Daoy (cell line): ENCODE measurements at regions not wholly inside any gene's neighbourhood (a gene's known extent, or its start where the extent isn't known, plus 50 kb on each side); places are given as distances from the start of the nearest gene placed in this dataset.

Source experiments
- DNase-seq: peaks from one replicate; pipeline ENCODE4 v3.0.0-alpha.2; 2015; ENCODE audit warnings: low read depth

DNA sequence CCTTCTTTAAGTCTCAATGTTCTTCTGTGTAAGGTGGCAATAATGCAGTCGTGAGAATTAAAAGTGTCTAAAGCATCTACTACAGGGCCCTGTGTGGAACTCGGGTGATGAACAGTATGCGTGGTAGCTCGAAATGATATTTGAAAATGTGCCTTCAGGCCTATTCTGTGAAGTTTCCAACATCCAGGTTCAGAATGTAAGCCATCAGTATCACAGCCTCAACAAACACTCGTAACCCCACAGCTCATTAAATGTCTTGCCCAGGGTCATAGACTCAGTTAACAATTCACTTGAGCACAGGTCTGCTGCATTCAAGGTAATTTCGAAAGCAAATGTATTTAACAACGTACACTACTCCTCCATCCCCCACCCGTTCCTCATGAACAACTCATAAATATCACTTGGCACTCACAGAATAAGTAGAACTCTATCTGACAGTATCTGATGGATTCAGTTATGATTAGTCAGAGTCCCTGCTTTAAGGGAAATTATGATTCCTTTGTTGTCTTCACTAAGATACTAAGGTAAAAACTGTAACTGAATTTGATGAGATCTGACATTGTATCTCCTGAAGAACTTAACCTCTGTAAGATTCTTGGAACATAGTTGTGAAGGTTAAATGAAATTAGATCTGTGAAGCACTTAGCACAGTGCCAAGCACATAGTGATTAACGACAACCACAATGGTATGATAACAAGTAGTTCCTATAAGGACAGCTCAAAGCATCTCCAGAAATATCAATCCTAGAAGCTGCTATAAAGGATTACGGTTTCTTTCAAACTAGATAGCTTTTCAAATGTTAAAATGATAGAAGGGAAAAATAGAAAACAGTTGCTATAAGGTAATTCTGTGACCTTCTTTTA, 642.3 kb downstream of the TBL1XR1 start:
- no peak for DNase-seq

DNA sequence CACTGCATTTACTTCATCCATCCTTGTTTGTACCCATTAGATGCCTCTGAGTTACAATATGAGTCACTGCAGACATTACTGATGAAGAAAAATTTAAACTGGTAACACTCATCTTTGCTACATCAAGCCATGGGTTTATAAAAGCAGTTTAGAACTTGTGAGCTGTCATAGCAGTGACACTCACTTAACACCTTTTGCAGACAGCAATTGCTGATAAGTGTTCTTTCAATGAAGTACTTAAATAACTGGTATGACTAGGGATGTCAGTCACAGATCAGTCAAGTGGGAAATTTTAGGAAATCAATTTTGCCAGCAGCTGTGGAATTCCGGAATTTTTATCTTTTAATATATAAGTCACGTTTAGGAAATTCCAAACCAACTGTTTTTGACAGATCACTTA, 643.0 kb downstream of the TBL1XR1 start:
- no peak for DNase-seq

DNA sequence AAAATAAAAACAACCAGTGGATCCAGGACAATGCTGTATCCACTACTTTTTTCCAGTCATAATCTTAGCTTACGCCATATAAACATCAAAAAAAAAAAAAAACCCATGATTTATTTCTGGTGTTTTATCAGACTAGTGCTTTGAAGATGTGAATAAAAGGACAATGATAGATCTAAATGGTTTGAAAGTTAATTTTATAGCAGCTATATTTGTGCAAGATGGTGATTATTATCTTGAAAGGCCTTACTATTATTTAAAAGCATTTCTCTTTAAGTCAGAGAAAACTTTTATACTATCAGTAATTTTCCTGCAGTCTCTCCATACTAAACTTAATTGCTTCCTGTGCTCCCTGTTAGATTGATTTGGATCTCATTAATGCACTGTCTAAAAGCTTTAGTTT, 670.3 kb downstream of the TBL1XR1 start:
- no peak for DNase-seq

DNA sequence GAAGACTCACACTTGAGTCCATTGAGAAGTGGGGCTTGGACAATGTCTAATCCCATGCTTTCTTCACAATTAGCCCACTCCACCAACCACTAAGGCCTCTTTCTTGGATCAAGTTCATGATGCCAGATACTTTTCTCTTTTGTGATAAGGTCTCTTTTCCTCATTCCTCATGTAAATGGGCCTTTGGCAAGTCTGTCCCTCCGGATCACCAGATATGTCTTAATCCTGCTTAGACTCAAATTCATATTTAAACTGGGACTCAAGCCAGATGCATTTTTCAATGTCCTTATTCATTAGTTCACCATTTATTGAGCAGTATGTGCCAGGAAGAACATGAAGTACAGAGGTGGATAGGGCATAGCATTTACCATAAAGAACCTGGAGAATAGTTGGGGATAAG, 671.1 kb downstream of the TBL1XR1 start:
- no peak for DNase-seq

DNA sequence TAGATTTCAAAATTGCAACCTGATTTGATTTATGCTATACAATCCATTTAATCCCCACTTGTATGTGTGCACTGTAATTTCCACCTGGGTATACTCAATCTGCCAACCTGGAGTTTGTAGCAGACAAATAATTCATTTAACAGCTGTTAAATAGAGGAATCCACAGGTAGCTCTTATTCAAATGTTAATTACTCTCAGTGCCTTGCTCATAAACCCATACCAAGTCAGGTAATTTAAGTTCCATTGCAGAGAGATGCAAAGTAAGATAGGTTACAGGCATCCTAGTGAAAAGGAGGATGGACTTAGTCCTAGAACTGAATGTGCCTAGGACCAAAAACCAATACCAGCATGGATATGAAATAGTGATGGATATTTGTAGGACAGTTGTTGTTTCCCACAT, 674.2 kb downstream of the TBL1XR1 start:
- DNase-seq: no peak

DNA sequence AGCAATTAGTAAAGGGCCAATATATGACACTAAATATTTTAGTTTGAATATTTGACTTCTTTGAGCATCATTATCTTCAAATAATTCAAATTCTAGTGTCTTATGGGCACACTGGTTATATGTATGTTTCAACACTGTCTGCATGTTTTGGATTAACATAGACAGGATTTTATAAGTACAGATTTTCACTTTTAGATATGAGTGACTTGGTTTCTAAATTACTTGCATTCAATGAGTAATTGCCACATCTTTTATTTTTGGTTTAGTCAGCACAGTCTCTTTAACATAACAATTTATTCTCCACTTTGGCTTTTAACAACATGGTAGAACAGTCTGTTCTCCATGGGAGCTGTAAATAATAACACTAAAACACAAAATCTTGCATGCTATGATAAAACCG, 674.8 kb downstream of the TBL1XR1 start:
- no peak for DNase-seq

DNA sequence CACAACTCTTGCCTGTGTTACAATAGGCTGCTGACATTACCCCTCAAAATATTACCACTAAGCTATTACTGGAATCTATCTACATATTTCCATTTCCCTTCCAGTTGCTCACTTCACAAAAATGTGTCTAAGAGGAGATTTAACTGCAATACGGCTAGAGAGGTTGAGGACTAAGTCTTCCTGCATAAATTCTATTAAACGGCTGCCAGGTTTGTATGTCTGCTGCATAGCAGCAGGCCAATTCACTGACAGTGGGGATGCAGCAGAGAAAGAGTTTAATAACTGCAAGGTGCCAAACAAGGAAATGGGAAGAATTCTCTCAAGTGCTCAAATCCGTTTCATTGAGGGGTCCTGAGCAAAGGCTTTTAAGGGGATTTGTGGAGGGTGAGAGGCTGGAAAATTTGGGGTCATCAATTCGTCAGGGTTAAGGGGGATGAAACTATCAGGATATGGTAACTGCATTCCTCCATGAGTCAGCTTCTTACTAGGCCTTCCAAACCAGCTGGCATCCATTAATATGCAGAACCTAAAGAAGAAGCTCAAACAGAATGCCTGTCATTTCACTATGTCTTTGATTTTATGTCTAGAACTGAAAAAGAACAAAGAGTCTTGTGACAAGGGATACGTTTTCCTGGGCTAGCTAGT, 675.6 kb downstream of the TBL1XR1 start:
- DNase-seq: no peak

DNA sequence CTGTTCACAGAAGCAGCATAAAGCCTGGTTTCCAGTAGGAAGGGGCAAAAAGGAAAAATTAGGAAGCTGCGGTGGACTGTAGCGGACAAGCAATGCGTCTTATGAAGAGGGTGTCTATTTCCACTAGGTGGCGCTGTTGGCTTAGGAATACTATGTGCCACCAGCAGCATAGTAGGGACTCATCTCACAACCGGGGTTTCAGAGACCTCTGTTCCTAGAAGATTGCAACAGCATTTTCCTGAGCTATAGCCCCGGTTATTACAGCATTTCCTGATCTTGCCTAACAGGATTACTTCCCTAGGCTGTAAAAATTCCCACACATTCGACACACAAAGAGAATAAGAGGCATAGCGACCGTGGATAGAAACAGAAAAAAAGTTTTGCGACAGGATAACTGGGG, 683.0 kb downstream of the TBL1XR1 start:
- peak; percentile 69 for DNase-seq

DNA sequence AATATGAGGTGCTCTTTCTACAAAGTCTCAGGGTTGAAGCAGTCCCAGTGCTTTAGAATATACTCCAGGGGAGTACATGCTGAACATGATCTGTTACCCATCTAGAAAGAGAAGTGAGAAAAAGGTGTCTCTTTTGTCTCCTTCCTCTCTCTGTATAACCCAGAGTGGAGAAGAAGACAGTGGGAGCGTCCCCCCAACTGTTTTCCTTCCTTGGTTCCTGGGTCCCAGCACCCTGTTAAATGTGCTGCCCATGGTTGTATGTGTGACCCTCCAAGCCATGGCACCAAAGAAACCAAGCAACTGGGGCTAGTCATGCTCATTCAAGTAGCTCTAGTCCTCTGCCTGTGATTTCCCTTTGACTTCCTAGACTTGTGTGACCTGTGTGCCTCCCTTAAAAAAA, 683.7 kb downstream of the TBL1XR1 start:
- no peak for DNase-seq

DNA sequence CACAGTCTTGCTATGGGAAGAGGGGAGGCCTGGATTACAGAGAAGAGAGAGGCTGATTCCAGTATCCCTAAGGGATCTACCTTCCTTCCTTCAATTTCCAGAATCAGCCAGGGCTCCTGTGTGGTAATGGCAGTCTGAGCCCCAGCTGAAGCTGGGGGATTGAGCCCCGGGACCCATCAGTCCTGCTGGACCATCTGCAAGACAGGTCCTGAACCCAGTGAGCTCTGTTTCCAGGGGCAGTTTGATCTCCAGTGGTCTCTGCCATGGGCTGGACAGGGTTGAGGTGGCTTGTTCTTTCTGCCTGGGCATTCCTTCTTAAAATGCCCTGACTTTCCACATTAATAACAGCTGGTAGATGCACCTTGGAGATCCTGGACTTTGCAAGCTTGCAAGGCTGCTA, 685.2 kb downstream of the TBL1XR1 start:
- DNase-seq: no peak

DNA sequence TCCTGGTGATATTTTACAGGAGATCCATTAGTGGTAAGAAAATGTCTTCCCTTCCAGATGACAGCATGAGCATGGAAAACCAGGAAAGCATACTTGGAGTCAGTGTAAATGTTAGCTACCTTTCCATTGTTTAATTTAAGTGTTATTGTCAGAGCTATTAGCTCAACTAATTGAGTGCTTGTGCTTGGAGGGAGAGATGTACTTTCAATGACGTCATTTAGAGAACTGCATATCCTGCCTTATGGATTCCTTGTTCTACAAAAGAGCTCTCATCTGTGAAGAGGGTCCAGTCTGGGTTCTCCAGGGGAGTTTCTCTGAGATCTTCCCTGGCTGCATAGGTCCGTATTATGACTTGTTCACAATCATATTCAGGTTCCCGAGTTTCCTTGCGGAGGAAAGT, 687.2 kb downstream of the TBL1XR1 start:
- DNase-seq: no peak

DNA sequence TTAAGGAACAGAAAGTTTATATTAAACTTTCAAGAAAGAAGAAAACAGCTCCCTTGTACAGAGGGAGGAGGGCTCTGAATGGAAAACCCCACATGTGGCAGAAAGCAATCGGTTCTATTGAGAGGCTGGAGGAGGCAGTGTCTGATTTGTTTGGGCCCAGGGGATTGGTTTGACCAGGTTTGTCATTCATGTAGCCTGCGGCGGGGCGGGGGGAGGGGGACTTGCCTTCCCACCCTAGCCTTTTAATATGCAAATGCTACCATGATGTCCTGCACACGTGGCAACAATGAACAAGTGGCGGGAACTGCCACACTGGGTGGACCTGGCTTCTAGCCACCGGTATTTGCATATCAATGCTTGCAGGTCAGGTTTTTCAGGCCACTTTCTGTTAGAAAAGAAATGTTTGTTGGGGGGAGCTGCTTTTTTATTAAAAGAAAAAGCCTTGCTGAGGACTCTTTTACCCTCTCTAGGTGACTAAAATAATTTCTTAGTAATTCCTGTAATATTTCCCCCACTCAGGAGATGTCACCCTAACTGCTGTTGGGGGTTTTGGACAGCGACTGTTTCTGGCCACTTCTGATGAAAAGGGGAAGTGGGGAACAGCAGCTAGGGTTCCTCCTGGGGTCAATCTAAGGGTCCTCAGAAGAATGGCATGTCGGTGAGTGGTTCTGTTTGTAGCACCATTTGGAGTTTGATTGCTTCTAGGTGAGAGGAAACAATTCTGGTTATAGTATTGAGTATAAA, 691.2 kb downstream of the TBL1XR1 start:
- DNase-seq: no peak

DNA sequence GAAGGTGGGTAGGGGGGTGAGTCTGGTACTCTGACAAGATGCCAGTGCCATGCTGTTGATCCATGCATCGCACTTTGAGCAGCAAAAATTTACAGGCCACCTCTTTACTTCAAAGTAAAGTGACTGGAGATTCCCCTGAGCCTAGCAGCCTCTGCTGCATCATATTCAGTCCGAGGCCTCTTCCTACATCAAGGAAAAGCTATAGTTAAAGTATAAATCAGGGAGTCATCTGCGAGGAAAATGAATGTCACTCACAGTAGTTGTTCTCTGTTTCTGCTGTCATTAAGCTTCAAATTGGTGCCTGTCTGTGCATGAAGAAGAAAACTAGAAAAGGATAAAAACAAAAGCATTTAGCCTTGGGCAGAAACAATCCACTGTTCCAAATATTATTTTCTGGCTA, 706.2 kb downstream of the TBL1XR1 start:
- no peak for DNase-seq

DNA sequence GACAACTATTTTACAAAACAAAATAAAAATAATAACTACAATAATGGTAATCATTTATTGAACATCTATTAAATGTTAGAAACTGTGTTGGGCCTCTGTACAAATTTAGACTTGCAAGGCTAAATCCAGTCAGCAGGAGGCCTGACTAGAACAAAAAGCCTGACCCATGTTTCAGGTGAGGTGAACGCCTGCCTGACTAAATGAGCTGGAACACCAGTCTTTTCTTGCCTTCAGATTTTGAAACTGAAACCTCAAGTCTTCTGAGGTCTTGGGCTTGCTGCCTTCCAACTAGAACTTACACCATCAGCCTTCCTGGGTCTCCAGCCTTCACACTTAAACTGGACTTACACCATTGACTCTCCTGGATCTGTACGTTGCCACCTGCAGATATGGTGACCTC, 706.9 kb downstream of the TBL1XR1 start:
- DNase-seq: no peak

DNA sequence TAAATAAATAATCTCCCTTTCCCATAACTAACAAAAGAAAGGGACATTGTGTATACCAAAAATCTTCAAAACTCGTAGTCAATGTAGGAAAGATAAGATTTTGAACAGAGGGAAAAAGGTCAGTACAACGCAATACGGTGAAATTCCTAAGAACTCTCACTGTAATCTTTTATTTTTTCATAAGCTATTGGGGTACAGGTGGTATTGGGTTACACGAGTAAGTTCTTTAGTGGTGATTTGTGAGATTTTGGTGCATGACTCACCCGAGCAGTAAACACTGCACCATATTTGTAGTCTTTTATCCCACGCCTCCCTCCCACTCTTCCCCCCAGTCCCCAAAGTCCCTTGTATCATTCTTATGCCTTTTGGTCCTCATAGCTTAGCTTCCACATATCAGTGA, 718.0 kb downstream of the TBL1XR1 start:
- DNase-seq: peak; percentile 25

DNA sequence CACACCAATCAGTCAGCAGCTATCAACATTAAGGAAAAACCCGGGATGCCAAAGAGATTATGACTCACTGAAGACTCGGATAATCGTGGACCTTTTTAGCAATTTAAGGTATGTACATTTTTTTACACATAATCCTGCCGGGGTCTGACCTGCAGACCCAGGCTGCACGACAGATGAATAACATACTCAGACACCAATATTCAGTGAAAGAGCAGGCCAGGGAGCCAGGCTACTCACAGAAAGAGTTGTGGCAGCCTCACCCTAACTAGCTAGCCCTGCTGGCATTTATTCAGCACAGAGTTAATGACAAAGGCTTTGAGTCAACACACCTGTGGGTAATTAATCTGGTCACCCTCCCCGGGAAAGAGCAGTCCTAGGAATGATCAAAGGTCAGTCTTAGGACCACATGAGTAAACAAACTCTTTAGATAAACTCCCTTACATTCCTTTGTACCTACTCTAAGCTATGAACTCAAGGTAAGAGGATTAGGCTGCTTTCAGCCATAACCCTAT, 727.5 kb downstream of the TBL1XR1 start:
- DNase-seq: no peak

DNA sequence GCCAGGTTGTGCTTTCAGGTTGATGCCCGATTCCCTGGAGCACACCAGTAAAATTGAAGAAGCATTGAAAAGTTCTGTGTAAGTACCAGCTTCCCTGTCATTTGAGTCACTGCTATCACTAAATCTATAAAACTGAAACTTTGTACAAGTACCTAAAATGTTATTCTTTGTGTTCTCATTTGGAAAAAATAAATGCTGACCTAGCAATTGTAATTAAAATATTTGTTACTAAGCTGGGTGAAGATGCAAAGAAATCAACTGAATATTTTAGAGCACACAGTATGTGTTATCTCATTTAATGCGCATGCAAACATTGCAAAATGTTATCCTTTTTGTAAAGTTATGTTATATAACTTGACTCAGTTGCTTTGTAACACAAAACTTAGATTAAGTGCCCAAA, 733.7 kb downstream of the TBL1XR1 start:
- DNase-seq: no peak

DNA sequence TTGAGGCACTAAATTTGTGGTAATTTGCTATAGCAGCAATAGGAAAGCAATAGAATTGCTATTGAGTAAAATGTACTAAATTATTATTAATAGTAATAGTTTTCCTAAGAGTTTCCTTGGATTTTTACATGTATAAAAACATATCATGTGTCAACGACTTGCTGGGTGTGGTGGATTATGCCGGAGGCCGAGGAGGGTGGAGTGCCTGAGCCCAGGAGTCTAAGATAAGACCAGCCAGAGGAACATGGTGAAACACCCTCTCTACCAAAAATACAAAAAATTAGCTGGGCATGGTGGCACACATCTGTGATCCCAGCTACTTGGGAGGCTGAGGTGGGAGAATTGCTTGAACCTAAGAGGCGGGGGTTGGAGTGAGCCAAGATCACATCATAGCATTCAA, 749.9 kb downstream of the TBL1XR1 start:
- DNase-seq: no peak

DNA sequence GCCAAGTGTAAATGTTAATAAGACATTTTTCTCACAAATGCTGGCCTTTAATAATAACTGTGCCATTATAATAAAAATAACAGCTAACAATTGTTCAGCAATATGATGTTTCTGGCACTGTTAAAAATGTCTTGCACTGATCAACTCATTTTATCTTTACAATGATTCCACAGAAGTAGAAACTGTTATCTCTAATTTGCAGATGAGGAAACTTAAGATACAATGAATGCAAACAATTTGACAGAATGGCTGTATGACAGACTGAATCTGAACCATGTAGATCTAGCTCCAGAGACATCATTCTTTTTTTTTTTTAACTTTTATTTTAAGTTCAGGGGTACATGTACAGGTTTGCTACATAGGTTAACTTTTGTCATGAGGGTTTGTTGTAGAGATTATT, 755.0 kb downstream of the TBL1XR1 start:
- no peak for DNase-seq

DNA sequence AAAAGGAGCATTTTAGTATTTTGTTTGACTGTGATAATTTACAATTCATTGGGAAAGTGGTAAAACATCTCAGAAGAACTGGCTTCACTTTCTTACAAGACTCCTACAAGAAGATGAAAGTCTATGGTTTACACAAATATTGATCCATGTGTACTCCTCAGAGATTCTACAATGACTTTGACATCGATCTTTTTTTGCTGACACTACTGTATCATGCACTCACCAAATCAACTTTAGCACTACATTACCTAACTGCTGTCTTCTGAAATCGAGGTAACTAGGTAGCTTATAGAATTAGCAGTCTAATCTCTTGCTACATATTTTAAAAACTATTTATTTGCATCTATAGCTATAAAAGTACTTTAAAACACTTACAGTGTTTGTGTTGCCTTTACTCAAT, 757.6 kb downstream of the TBL1XR1 start:
- DNase-seq: no peak

DNA sequence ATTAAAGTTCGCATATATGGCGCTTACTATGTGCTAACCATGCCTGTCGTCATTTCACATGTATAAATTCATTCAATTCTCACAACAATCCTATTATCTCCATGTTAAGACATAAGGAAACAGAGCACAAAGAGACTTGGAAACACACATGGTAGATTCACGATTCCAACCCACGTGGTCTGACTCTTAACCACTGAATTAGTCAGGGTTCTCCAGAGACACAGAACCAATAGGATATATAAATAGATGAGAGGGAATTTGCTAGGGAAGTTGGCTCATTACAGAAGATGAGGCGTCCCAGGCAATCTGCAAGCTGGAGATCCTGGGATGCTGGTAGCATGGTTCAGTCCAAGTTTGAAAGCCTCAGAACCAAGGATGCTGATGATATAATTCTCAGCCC, 765.3 kb downstream of the TBL1XR1 start:
- DNase-seq: peak; percentile 22

DNA sequence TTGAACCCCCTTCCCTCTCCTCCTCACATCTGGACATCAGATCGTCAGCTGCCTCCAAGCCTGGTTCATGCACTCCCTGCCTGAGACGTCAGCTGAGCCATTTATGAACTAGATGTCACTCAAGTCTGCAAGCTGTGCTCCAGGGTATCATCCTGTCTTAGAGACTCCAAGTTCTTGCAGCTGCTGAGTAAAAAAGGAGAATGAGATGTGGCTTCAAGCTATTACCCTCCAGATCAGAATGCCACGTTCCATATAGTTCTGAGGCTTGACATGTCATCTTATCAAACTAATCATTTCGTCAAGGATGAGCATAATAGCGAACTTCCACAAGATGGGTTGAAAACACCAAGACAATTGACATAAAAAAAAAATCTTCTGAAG, 766.3 kb downstream of the TBL1XR1 start:
- no peak for DNase-seq
